CD4-positive, alpha-beta T cell treated with Interleukin-6 at 100 ng/mL for 8 hours (primary cell): ENCODE measurements at regions not wholly inside any gene's neighbourhood (a gene's known extent, or its start where the extent isn't known, plus 50 kb on each side); places are given as distances from the start of the nearest gene placed in this dataset.

Source experiments
- DNase-seq: peaks from one replicate; pipeline ENCODE4 v3.0.0-alpha.2; 2020; ENCODE audit warnings: mixed read lengths, low spot score

GRCh38 chr15:98419173-98419780 lies 229.1 kb upstream of the IGF1R start:
- no peak for DNase-seq

- no peak for DNase-seq
These were observed 227.5 kb upstream of the IGF1R start for GRCh38 chr15:98420837-98421236.

GRCh38 chr15:98421419-98422129 lies 226.8 kb upstream of the IGF1R start:
- peak; percentile 30 for DNase-seq

- no peak for DNase-seq
These were observed 226.2 kb upstream of the IGF1R start for GRCh38 chr15:98422130-98422478.

GRCh38 chr15:98425173-98425572 lies 223.2 kb upstream of the IGF1R start:
- no peak for DNase-seq

- no peak for DNase-seq
These were observed 221.0 kb upstream of the IGF1R start for GRCh38 chr15:98427321-98427720.

- DNase-seq, result peak; percentile 36
These were observed 219.9 kb upstream of the IGF1R start for GRCh38 chr15:98428253-98428989.

- no peak for DNase-seq
These were observed 217.2 kb upstream of the IGF1R start for GRCh38 chr15:98431171-98431570.

GRCh38 chr15:98433346-98433745 lies 215.0 kb upstream of the IGF1R start:
- DNase-seq, result no peak

- DNase-seq, result no peak
These were observed 214.5 kb upstream of the IGF1R start for GRCh38 chr15:98433856-98434255.

- no peak for DNase-seq
These were observed 210.6 kb upstream of the IGF1R start for GRCh38 chr15:98437752-98438151.

- no peak for DNase-seq
These were observed 210.0 kb upstream of the IGF1R start for GRCh38 chr15:98438326-98438725.

- DNase-seq, result no peak
These were observed 209.4 kb upstream of the IGF1R start for GRCh38 chr15:98438907-98439306.

- DNase-seq, result no peak
These were observed 208.8 kb upstream of the IGF1R start for GRCh38 chr15:98439523-98439942.

- DNase-seq, result no peak
These were observed 207.4 kb upstream of the IGF1R start for GRCh38 chr15:98440917-98441316.

GRCh38 chr15:98441599-98441998 lies 206.7 kb upstream of the IGF1R start:
- DNase-seq, result no peak

- peak; percentile 24 for DNase-seq
These were observed 205.9 kb upstream of the IGF1R start for GRCh38 chr15:98442379-98442833.

- DNase-seq, result no peak
These were observed 205.4 kb upstream of the IGF1R start for GRCh38 chr15:98442901-98443300.

GRCh38 chr15:98443526-98443925 lies 204.8 kb upstream of the IGF1R start:
- DNase-seq, result no peak

- DNase-seq, result no peak
These were observed 204.2 kb upstream of the IGF1R start for GRCh38 chr15:98444138-98444537.

- no peak for DNase-seq
These were observed 203.0 kb upstream of the IGF1R start for GRCh38 chr15:98445315-98445714.

- DNase-seq, result no peak
These were observed 202.3 kb upstream of the IGF1R start for GRCh38 chr15:98446083-98446482.

GRCh38 chr15:98447069-98447468 lies 201.3 kb upstream of the IGF1R start:
- DNase-seq, result no peak
